ENCODE measurements at regions not wholly inside any gene's neighbourhood (a gene's known extent, or its start where the extent isn't known, plus 50 kb on each side); places are given as distances from the start of the nearest gene placed in this dataset.

GRCh38 chr5:96155147-96155546 is 193.5 kb upstream of the ELL2 start:
- CTCF ChIA-PET: no interaction called here
- Mint-ChIP-seq H3K9me3 (no peaks in the 10 kb centered on the region), H3K4me1 (no peaks in the 10 kb centered on the region), H3K27ac (no peak overlapping the region), H3K36me3 (no peaks in the 10 kb centered on the region), H3K4me3 (no peak overlapping the region), H3K27me3 (peaks cover 5% of the 10 kb centered on the region)
- DNase-seq: no peak

- CTCF ChIA-PET: no interaction called here
- Mint-ChIP-seq H3K36me3 (no peaks in the 10 kb centered on the region), H3K4me3 (no peak overlapping the region), H3K27me3 (peaks cover 6% of the 10 kb centered on the region), H3K4me1 (no peaks in the 10 kb centered on the region), H3K9me3 (no peaks in the 10 kb centered on the region), H3K27ac (no peak overlapping the region)
- DNase-seq: no peak
Measured at GRCh38 chr5:96151891-96152290, 190.2 kb upstream of the ELL2 start.

DNA sequence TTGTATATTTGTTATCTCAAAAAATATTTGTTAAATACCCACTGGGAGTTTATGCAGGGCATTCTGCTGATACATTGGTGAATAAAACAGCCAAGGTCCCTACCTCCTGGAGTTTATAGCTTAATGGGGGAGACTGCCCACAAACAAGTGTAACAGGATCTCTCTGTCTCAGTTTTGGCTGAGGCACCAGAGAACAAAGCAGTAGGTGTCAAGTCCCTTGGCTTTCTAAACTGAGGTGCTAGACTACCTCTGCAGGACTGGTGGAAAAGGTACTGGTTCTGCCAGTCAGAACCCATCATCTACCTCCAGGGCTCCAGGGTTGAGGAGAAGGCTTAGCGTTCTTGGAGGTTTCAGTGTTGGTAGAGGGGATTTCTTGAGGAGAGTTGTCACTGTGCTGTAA is 188.4 kb upstream of the ELL2 start:
- no peaks in the 10 kb centered on the region for H3K36me3 Mint-ChIP-seq
- H3K4me3 Mint-ChIP-seq: no peak overlapping the region
- CTCF ChIA-PET: interaction anchor here (0.6 kb wide), 1 partner anchor 42 kb away, joined by 4 read pairs; no protein-coding TSS in a partner anchor
- H3K4me1 Mint-ChIP-seq: no peaks in the 10 kb centered on the region
- H3K27me3 Mint-ChIP-seq: peaks cover 6% of the 10 kb centered on the region
- H3K27ac Mint-ChIP-seq: no peak overlapping the region
- no peak for DNase-seq
- no peaks in the 10 kb centered on the region for H3K9me3 Mint-ChIP-seq

DNA sequence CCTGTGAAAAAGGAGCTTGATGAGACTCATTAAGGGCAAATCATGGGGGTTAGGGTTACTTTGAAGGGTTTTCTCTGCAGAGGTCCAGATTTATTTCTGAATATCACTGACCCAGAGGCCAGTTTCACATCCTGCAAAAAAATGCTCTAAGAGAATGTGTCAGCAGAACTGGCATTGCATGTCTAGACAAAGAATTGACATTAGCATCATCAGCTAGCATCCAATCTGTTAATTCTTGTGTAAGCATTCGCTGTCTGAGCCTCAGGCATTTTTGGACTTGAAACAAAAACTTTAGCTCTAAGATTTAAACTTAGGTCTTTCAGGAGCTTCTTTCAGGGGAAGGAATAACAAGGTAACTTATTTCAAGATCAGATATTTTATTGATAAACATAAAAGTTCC is 187.9 kb upstream of the ELL2 start:
- Mint-ChIP-seq H3K9me3 (no peaks in the 10 kb centered on the region), H3K27me3 (peaks cover 6% of the 10 kb centered on the region), H3K4me3 (no peak overlapping the region), H3K4me1 (no peaks in the 10 kb centered on the region), H3K27ac (no peak overlapping the region), H3K36me3 (no peaks in the 10 kb centered on the region)
- no peak for DNase-seq
- CTCF ChIA-PET: interaction anchor here (0.6 kb wide), 1 partner anchor 41 kb away, joined by 4 read pairs; no protein-coding TSS in a partner anchor

GRCh38 chr5:96149021-96149420 is 187.4 kb upstream of the ELL2 start:
- Mint-ChIP-seq H3K4me3 (no peak overlapping the region), H3K27me3 (peaks cover 6% of the 10 kb centered on the region), H3K4me1 (no peaks in the 10 kb centered on the region), H3K36me3 (no peaks in the 10 kb centered on the region), H3K9me3 (no peaks in the 10 kb centered on the region), H3K27ac (no peak overlapping the region)
- CTCF ChIA-PET: no interaction called here
- DNase-seq: no peak

DNA sequence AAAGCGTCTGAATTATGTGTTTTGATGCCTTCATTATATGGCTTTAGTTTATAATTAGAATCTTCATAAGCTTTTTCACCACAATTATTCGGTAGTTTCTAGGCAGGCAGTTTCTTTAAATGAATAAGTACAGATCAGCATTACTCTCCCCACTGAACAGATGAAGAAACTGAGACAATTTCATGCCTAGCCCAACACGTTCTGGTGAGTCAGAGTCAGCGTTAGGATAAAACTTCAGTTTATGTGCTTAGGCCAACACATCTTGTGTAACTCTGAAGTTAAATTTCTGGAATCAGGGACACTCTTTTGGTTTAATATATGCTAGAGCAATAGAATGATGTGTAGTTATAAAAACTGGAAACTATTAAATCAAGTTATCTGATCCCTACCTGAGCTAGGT is 186.7 kb upstream of the ELL2 start:
- DNase-seq: no peak
- Mint-ChIP-seq H3K9me3 (no peaks in the 10 kb centered on the region), H3K36me3 (no peaks in the 10 kb centered on the region), H3K27ac (no peak overlapping the region), H3K4me3 (no peak overlapping the region), H3K4me1 (no peaks in the 10 kb centered on the region), H3K27me3 (peaks cover 6% of the 10 kb centered on the region)
- CTCF ChIA-PET: no interaction called here

- H3K36me3 Mint-ChIP-seq: no peaks in the 10 kb centered on the region
- H3K27ac Mint-ChIP-seq: no peak overlapping the region
- no peak overlapping the region for H3K4me3 Mint-ChIP-seq
- peaks cover 6% of the 10 kb centered on the region for H3K27me3 Mint-ChIP-seq
- no peaks in the 10 kb centered on the region for H3K9me3 Mint-ChIP-seq
- CTCF ChIA-PET: no interaction called here
- no peak for DNase-seq
- H3K4me1 Mint-ChIP-seq: no peaks in the 10 kb centered on the region
Measured at GRCh38 chr5:96147866-96148265, 186.2 kb upstream of the ELL2 start.

DNA sequence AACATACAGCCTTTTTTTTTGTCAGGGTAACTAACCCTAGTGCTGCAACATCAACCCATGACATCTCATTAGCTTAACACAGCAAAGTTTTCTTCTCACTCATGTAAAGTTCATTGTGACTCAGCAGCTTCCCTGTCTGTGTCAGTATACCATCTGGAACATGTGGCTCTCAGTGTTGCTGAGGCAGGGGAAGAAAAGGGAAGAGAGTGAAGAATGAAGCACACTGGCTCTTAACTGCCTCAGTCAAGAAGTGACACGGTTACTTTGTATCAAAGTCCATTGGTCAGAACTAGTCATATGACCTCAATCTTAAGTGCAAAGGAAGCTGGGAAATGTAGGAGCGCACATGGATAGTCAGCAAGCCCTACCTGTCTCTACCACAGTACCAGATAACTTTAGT is 185.0 kb upstream of the ELL2 start:
- H3K36me3 Mint-ChIP-seq: no peaks in the 10 kb centered on the region
- peaks cover 6% of the 10 kb centered on the region for H3K27me3 Mint-ChIP-seq
- no peak overlapping the region for H3K27ac Mint-ChIP-seq
- H3K4me1 Mint-ChIP-seq: no peaks in the 10 kb centered on the region
- H3K9me3 Mint-ChIP-seq: no peaks in the 10 kb centered on the region
- CTCF ChIA-PET: no interaction called here
- H3K4me3 Mint-ChIP-seq: no peak overlapping the region
- DNase-seq: no peak

DNA sequence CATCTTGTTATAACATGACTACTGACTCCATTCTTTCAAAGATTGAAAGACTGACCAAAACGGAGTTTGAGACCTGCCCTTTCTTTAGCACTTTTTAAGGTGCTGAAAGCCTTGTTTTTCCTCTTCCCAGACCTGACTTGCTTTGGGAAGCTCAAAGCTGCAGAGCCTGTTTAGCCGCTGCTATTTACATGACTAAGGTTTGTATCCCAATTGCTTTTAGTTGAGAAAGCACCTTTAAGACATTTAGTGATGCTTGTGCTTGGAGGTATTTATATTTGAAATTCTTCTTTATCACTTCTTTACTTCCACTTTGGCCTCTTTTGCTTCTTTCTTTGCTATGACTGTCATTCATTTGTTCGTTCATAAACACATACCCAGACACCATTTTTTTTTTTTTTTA is 182.6 kb upstream of the ELL2 start:
- Mint-ChIP-seq H3K27ac (no peak overlapping the region), H3K9me3 (no peaks in the 10 kb centered on the region), H3K36me3 (no peaks in the 10 kb centered on the region), H3K4me3 (no peak overlapping the region), H3K27me3 (no peaks in the 10 kb centered on the region), H3K4me1 (no peaks in the 10 kb centered on the region)
- no peak for DNase-seq
- CTCF ChIA-PET: no interaction called here

DNA sequence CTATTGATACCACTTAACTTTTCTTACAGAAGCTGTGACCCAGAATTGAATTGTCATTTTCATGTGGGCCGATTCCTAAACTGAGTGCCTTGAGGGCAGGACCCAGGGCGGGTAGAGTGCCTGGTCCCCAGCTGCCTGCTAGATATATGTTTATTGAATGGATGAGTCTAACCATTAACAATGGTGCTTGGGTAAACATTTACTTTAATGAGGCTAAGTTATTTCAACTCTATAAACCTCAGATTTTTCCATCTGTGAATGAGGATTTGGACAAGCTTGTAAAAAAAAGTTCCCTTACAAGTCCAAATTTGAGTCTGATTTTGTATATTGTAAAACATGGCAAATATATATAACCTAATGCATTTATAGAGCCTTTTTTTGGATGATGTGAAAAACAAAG is 181.8 kb upstream of the ELL2 start:
- DNase-seq: no peak
- Mint-ChIP-seq H3K27me3 (no peaks in the 10 kb centered on the region), H3K9me3 (no peaks in the 10 kb centered on the region), H3K4me1 (no peaks in the 10 kb centered on the region), H3K4me3 (no peak overlapping the region), H3K36me3 (no peaks in the 10 kb centered on the region), H3K27ac (no peak overlapping the region)
- CTCF ChIA-PET: no interaction called here

- Mint-ChIP-seq H3K27ac (no peak overlapping the region), H3K4me3 (no peak overlapping the region), H3K4me1 (no peaks in the 10 kb centered on the region), H3K9me3 (no peaks in the 10 kb centered on the region), H3K27me3 (no peaks in the 10 kb centered on the region), H3K36me3 (no peaks in the 10 kb centered on the region)
- DNase-seq: no peak
- CTCF ChIA-PET: no interaction called here
Measured at GRCh38 chr5:96142786-96143434, 181.3 kb upstream of the ELL2 start.

DNA sequence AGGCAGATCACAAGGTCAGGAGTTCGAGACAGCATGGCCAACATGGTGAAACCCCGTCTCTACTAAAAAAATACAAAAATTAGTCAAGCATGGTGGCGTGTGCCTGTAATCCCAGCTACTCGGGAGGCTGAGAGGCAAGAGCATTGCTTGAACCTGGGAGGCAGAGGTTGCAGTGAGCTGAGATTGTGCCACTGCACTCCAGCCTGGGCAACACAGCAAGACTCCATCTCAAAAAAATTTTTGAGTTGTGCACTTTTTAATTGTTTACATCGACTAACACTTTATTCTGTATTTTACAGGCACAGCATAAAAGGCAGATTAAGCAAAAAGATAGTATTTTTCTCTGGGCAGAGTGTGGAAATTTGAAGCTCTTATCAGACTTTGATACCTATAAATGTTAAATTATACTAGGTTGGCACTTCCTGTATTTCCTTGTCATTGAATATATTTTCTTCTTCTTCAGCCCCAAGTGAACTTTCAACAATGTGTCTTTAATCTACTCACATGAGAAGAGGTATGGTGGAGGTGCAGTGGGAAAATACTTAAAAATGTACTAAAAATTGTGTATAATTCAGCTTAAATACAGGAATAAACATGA is 180.6 kb upstream of the ELL2 start:
- DNase-seq: no peak
- H3K27me3 Mint-ChIP-seq: no peaks in the 10 kb centered on the region
- CTCF ChIA-PET: no interaction called here
- no peak overlapping the region for H3K27ac Mint-ChIP-seq
- no peak overlapping the region for H3K4me3 Mint-ChIP-seq
- H3K36me3 Mint-ChIP-seq: no peaks in the 10 kb centered on the region
- H3K9me3 Mint-ChIP-seq: no peaks in the 10 kb centered on the region
- H3K4me1 Mint-ChIP-seq: no peaks in the 10 kb centered on the region

DNA sequence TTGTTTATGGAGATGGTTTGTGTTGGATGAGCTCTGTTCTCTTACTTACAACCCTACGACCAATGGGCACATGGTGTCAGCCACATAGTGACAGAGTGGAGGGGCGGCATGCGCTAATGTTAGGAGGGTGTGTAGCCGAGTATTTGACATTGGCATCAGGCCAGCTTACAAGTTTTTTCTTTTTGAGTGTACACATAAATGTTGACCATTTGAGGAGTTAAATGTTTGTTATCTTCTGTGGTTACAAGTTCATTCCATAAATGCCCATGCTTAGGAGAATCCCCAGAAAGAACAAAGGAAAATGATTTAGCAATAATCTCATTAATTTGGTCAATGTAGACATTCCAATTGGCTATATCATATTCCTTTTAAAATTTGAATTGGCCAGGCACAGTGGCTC is 180.1 kb upstream of the ELL2 start:
- Mint-ChIP-seq H3K27ac (no peak overlapping the region), H3K27me3 (no peaks in the 10 kb centered on the region), H3K4me3 (no peak overlapping the region), H3K4me1 (no peaks in the 10 kb centered on the region), H3K9me3 (no peaks in the 10 kb centered on the region), H3K36me3 (no peaks in the 10 kb centered on the region)
- no peak for DNase-seq
- CTCF ChIA-PET: no interaction called here

DNA sequence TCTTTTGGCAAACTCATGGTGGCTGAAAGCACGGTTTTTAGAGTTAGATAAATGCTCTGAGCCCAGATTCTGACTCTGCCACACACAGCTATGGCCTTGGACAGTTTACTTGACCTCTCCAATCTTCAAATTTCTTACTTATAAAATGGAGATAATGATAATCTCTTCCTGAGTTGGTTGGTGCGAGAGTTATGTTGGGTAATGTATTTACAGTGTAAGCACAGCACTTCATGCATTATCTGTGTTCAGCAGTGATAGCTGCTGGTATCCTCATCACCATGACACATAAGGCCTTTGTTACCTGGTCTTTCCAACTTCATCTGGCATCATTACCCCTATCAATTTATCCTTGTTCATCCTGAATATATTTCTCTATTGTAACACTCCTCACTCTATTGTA is 178.8 kb upstream of the ELL2 start:
- no peak overlapping the region for H3K4me3 Mint-ChIP-seq
- DNase-seq: no peak
- CTCF ChIA-PET: no interaction called here
- H3K27me3 Mint-ChIP-seq: peaks cover 3% of the 10 kb centered on the region
- no peaks in the 10 kb centered on the region for H3K4me1 Mint-ChIP-seq
- H3K36me3 Mint-ChIP-seq: no peaks in the 10 kb centered on the region
- no peaks in the 10 kb centered on the region for H3K9me3 Mint-ChIP-seq
- H3K27ac Mint-ChIP-seq: no peak overlapping the region

DNA sequence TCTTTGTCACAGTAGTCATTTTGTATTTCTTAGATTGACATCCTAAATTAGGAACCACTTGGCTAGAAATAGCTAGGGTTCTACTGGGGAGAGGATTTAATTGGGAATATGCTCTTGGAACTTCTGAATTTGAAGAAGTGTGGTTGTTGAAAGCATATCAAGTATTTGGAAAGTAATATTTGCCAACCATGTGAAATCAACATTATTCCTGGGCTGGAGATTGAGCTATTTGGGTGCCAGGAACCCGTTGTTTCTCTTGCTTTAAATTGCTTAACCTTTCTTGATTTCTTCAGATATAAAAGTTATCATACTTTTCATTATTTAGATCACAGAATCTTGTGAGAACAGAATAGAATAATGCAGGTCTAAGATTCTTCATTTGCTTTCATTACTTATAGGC is 178.4 kb upstream of the ELL2 start:
- CTCF ChIA-PET: no interaction called here
- no peak overlapping the region for H3K4me3 Mint-ChIP-seq
- H3K4me1 Mint-ChIP-seq: no peaks in the 10 kb centered on the region
- peaks cover 3% of the 10 kb centered on the region for H3K27me3 Mint-ChIP-seq
- no peak for DNase-seq
- H3K9me3 Mint-ChIP-seq: no peaks in the 10 kb centered on the region
- H3K36me3 Mint-ChIP-seq: no peaks in the 10 kb centered on the region
- no peak overlapping the region for H3K27ac Mint-ChIP-seq

DNA sequence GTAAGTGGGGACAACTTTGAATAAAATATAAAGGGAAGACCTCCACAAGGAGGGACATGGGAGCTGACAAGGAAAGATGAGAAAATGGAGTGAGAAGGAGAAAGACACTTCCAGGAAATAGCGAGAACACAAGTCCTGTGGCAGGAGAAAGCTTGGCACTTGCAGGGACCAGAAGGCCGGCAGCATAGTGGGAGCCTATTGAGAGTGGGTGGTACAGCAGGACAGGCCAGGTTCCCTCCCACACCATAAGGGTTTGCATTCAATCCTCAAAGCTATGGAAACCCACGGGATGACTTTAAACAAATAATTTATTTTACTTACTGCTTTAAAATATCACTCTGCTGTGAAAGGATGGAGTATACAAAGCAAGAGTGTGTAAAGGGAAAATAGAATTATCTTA is 173.2 kb upstream of the ELL2 start:
- no peaks in the 10 kb centered on the region for H3K9me3 Mint-ChIP-seq
- H3K36me3 Mint-ChIP-seq: no peaks in the 10 kb centered on the region
- no peak overlapping the region for H3K4me3 Mint-ChIP-seq
- no peaks in the 10 kb centered on the region for H3K4me1 Mint-ChIP-seq
- H3K27ac Mint-ChIP-seq: no peak overlapping the region
- DNase-seq: no peak
- H3K27me3 Mint-ChIP-seq: peaks cover 3% of the 10 kb centered on the region
- CTCF ChIA-PET: no interaction called here
